SU-DHL-6 (cell line): ENCODE measurements at regions not wholly inside any gene's neighbourhood (a gene's known extent, or its start where the extent isn't known, plus 50 kb on each side); places are given as distances from the start of the nearest gene placed in this dataset.

Source experiments
- H2AFZ ChIP-seq: fragments of 200-600 bp; sonication (generic); 2 replicates; pipeline ENCODE4 v1.6.1; 2014; ENCODE audit warnings: low read depth, mild to moderate bottlenecking, moderate library complexity, mixed read lengths, antibody characterized with exemption, low read length; ENCODE audit not compliant: severe bottlenecking
- H3F3A ChIP-seq: fragments of 200-600 bp; shearing (Covaris generic); 2 replicates; pipeline ENCODE4 v1.6.0; 2016; ENCODE audit warnings: antibody characterized with exemption, mild to moderate bottlenecking; ENCODE audit not compliant: insufficient read depth
- H3K27ac ChIP-seq: fragments of 200-600 bp; sonication (generic); 2 replicates; pipeline ENCODE4 v1.5.1; 2016; ENCODE audit warnings: low read depth, mild to moderate bottlenecking, low read length, moderate library complexity, mixed read lengths
- H3K27me3 ChIP-seq: fragments of 200-600 bp; sonication (generic), shearing (Covaris generic); 2 replicates; pipeline ENCODE4 v1.6.0; 2014; ENCODE audit warnings: mild to moderate bottlenecking, low read length
- H3K36me3 ChIP-seq: fragments of 200-600 bp; sonication (generic); 2 replicates; pipeline ENCODE4 v1.6.1; 2014; ENCODE audit warnings: mild to moderate bottlenecking, low read length, mixed read lengths
- H3K4me2 ChIP-seq: fragments of 300-600, 200-600 bp; shearing (Covaris generic), sonication (generic); 2 replicates; pipeline ENCODE4 v1.6.0; 2014; ENCODE audit warnings: low read length, low read depth, mild to moderate bottlenecking; ENCODE audit not compliant: poor library complexity, severe bottlenecking
- H3K4me3 ChIP-seq: fragments of 200-600 bp; sonication (generic); 2 replicates; pipeline ENCODE4 v1.5.1; 2014; ENCODE audit warnings: antibody characterized with exemption, low read length, mild to moderate bottlenecking, mixed read lengths; ENCODE audit not compliant: insufficient read depth, poor library complexity, severe bottlenecking
- H3K79me2 ChIP-seq: fragments of 200-600 bp; sonication (generic); 2 replicates; pipeline ENCODE4 v1.6.1; 2014; ENCODE audit warnings: mild to moderate bottlenecking, low read length, moderate library complexity; ENCODE audit not compliant: insufficient read depth
- H3K9ac ChIP-seq: fragments of 200-600 bp; sonication (generic); 2 replicates; pipeline ENCODE4 v1.7.0; 2014; ENCODE audit warnings: mild to moderate bottlenecking, low read length
- H3K9me2 ChIP-seq: fragments of 200-600 bp; sonication (generic); replicated peaks from 2 replicates; pipeline ENCODE4 v1.6.1; 2014; ENCODE audit warnings: low read length; ENCODE audit not compliant: insufficient read depth
- H3K9me3 ChIP-seq: fragments of 200-600 bp; sonication (generic); 2 replicates; pipeline ENCODE4 v1.6.1; 2014; ENCODE audit warnings: low read length, mixed read lengths; ENCODE audit not compliant: insufficient read depth
- H4K20me1 ChIP-seq: fragments of 200-600 bp; sonication (generic); 2 replicates; pipeline ENCODE4 v1.6.1; 2014; ENCODE audit warnings: low read depth, mild to moderate bottlenecking, antibody characterized with exemption, low read length, moderate library complexity, mixed read lengths
- CTCF ChIP-seq: fragments of 200-600 bp; sonication (generic); IDR thresholded peaks from one replicate; pipeline ENCODE4 v1.5.1; 2017; ENCODE audit warnings: antibody characterized with exemption, mild to moderate bottlenecking, low read length, moderate library complexity; ENCODE audit not compliant: insufficient read depth, poor library complexity, severe bottlenecking
- EZH2phosphoT487 ChIP-seq: fragments of 200-600 bp; sonication (generic), shearing (Covaris generic); conservative IDR thresholded peaks from 2 replicates; pipeline ENCODE4 v1.6.1; 2018; ENCODE audit warnings: mild to moderate bottlenecking, antibody characterized with exemption, low read length, moderate library complexity, mixed read lengths

GRCh38 chr6:121020656-121021055 is 313.6 kb downstream of the TBC1D32 start:
- Histone ChIP-seq H3K27ac (no peak overlapping the region), H3K9ac (no peak overlapping the region), H2AFZ (no peak overlapping the region), H3K27me3 (no peaks in the 10 kb centered on the region), H3K4me3 (no peak overlapping the region), H3K36me3 (no peaks in the 10 kb centered on the region), H3F3A (no peaks in the 10 kb centered on the region), H3K9me2 (no peaks in the 10 kb centered on the region), H4K20me1 (no peaks in the 10 kb centered on the region), H3K79me2 (no peaks in the 10 kb centered on the region), H3K9me3 (no peaks in the 10 kb centered on the region), H3K4me2 (no peak overlapping the region)
- TF ChIP-seq EZH2phosphoT487 (no peak), CTCF (no peak)

GRCh38 chr6:121008553-121008952 is 325.7 kb downstream of the TBC1D32 start:
- Histone ChIP-seq H3K4me2 (no peak overlapping the region), H3K9me3 (no peaks in the 10 kb centered on the region), H2AFZ (no peak overlapping the region), H3K9me2 (no peaks in the 10 kb centered on the region), H3K27me3 (no peaks in the 10 kb centered on the region), H4K20me1 (no peaks in the 10 kb centered on the region), H3K9ac (no peak overlapping the region), H3K36me3 (no peaks in the 10 kb centered on the region), H3F3A (no peaks in the 10 kb centered on the region), H3K79me2 (no peaks in the 10 kb centered on the region), H3K4me3 (no peak overlapping the region), H3K27ac (no peak overlapping the region)
- TF ChIP-seq CTCF (no peak), EZH2phosphoT487 (no peak)

GRCh38 chr6:121006024-121006423 is 328.3 kb downstream of the TBC1D32 start:
- H2AFZ ChIP-seq, result no peak overlapping the region
- no peaks in the 10 kb centered on the region for H3K9me3 ChIP-seq
- H3K27me3 ChIP-seq, result no peaks in the 10 kb centered on the region
- no peaks in the 10 kb centered on the region for H3K9me2 ChIP-seq
- no peak overlapping the region for H3K4me2 ChIP-seq
- no peak overlapping the region for H3K27ac ChIP-seq
- H3F3A ChIP-seq, result no peaks in the 10 kb centered on the region
- no peaks in the 10 kb centered on the region for H4K20me1 ChIP-seq
- no peak overlapping the region for H3K9ac ChIP-seq
- no peak overlapping the region for H3K4me3 ChIP-seq
- H3K36me3 ChIP-seq, result no peaks in the 10 kb centered on the region
- no peak for TF ChIP-seq CTCF
- TF ChIP-seq EZH2phosphoT487, result no peak
- no peaks in the 10 kb centered on the region for H3K79me2 ChIP-seq
